HCT116 (cell line): ENCODE measurements at regions not wholly inside any gene's neighbourhood (a gene's known extent, or its start where the extent isn't known, plus 50 kb on each side); places are given as distances from the start of the nearest gene placed in this dataset.

Experiments used
- ATAC-seq: fragments of 200-7000 bp; cut with Tn5 transposase; 2 replicates; pipeline ENCODE4 v1.9.1; 2020; ENCODE audit warnings: mild to moderate bottlenecking, moderate library complexity
- BruUV-seq: library from RNA; stranded (reverse); fragments of 400-500 nt; replicated peaks from 2 replicates; lab custom pipeline; 2021; lab: Mats Ljungman, UMichigan
- CTCF ChIA-PET: fragments of 300-600 bp; sonication (Branson Sonifier 250); formaldehyde crosslinking; loops from one replicate; lab custom pipeline; 2021; ENCODE audit warnings: antibody characterized with exemption; lab: Charles Lee
- POLR2A ChIA-PET: fragments of 300-600, 350-600 bp; sonication (Branson Sonifier 250); formaldehyde crosslinking; loops from one replicate; lab custom pipeline; 2021; ENCODE audit warnings: antibody characterized with exemption; lab: Charles Lee
- RAD21 ChIA-PET, 2 experiments: fragments of 300-600 bp; sonication (Branson Sonifier 250); formaldehyde crosslinking; loops; one replicate each; lab custom pipeline; 2023; ENCODE audit warnings: low total read pairs in 2 of 2; ENCODE audit not compliant: uncharacterized antibody in 2 of 2, unreplicated experiment in 2 of 2, low non-redundant PET in 1 of 2; lab: Charles Lee
- DNase-seq: peaks from one replicate; pipeline ENCODE4 v3.0.0-alpha.2; 2010; ENCODE audit warnings: low read depth, low spot score
- H2AFZ ChIP-seq: fragments of 200-600 bp; shearing (Covaris generic), sonication (generic); 2 replicates; pipeline ENCODE4 v1.6.1; 2017; ENCODE audit warnings: low read depth, mixed run types, mixed read lengths, antibody characterized with exemption, low read length; ENCODE audit not compliant: poor library complexity, severe bottlenecking
- H3K27ac ChIP-seq: 2 replicates; pipeline ENCODE4 v1.5.1; 2012; ENCODE audit warnings: low read depth, low read length
- H3K27me3 ChIP-seq: fragments of 200-600 bp; sonication (generic); 2 replicates; pipeline ENCODE4 v1.6.1; 2016; ENCODE audit warnings: mixed run types, low read length, mixed read lengths; ENCODE audit not compliant: insufficient read depth
- H3K36me3 ChIP-seq, 2 experiments: fragments of 200-500 bp in 1 of 2; fragments of 200-600 bp in 1 of 2; sonication (Bioruptor generic) in 1 of 2; sonication (generic) in 1 of 2; 2 replicates each; pipeline versions ENCODE4 v1.5.1 to v1.6.1; 2014 to 2016; ENCODE audit warnings: low read length in 2 of 2, inconsistent platforms in 1 of 2, mixed read lengths in 1 of 2, mixed run types in 1 of 2; ENCODE audit not compliant: insufficient read depth in 2 of 2, control insufficient read depth in 1 of 2
- H3K4me1 ChIP-seq, 2 experiments: fragments of 200-600 bp in 1 of 2; sonication (generic) in 1 of 2; 2 replicates each; pipeline versions ENCODE4 v1.5.1 to v1.6.1; 2012 to 2017; ENCODE audit warnings: low read length in 2 of 2, inconsistent platforms in 1 of 2, mild to moderate bottlenecking in 1 of 2, mixed read lengths in 1 of 2, mixed run types in 1 of 2, moderate library complexity in 1 of 2; ENCODE audit not compliant: insufficient read depth in 2 of 2, control insufficient read depth in 1 of 2
- H3K4me2 ChIP-seq: fragments of 200-600 bp; sonication (generic); 2 replicates; pipeline ENCODE4 v1.6.1; 2017; ENCODE audit warnings: mixed run types, low read length, mixed read lengths
- H3K4me3 ChIP-seq, 2 experiments: fragments of 200-600 bp in 1 of 2; sonication (generic) in 1 of 2; replicated peaks in 1 of 2; 2 replicates each; pipeline ENCODE4 v1.5.1; 2011 to 2016; ENCODE audit warnings: low read length in 2 of 2, control low read depth in 1 of 2, low read depth in 1 of 2, mild to moderate bottlenecking in 1 of 2, mixed read lengths in 1 of 2, mixed run types in 1 of 2
- H3K79me2 ChIP-seq: fragments of 200-600 bp; sonication (generic); 2 replicates; pipeline ENCODE4 v1.6.1; 2017; ENCODE audit warnings: mild to moderate bottlenecking, mixed run types, low read length, moderate library complexity, mixed read lengths; ENCODE audit not compliant: insufficient read depth
- H3K9ac ChIP-seq: fragments of 200-600 bp; sonication (generic); 2 replicates; pipeline ENCODE4 v1.6.1; 2016; ENCODE audit warnings: low read length, mixed read lengths
- H3K9me2 ChIP-seq: fragments of 200-600 bp; sonication (generic), shearing (Covaris generic); 2 replicates; pipeline ENCODE4 v1.6.1; 2017; ENCODE audit warnings: mixed run types, mild to moderate bottlenecking, moderate library complexity; ENCODE audit not compliant: insufficient read depth
- H3K9me3 ChIP-seq, 2 experiments: fragments of 200-500 bp in 1 of 2; fragments of 200-600 bp in 1 of 2; sonication (Bioruptor generic) in 1 of 2; sonication (generic) in 1 of 2; 2 replicates each; pipeline ENCODE4 v1.6.1; 2014 to 2017; ENCODE audit warnings: low read length in 2 of 2, mixed read lengths in 2 of 2, inconsistent platforms in 1 of 2, low read depth in 1 of 2, mild to moderate bottlenecking in 1 of 2, mixed run types in 1 of 2, moderate library complexity in 1 of 2; ENCODE audit not compliant: control insufficient read depth in 1 of 2, insufficient read depth in 1 of 2
- H4K20me1 ChIP-seq: fragments of 200-600 bp; sonication (generic), shearing (Covaris generic); 2 replicates; pipeline ENCODE4 v1.6.1; 2017; ENCODE audit warnings: mixed run types, mild to moderate bottlenecking, moderate library complexity; ENCODE audit not compliant: insufficient read depth
- ATF3 ChIP-seq: IDR thresholded peaks from 2 replicates; pipeline ENCODE4 v1.6.1; 2012
- CEBPB ChIP-seq: IDR thresholded peaks from 2 replicates; pipeline ENCODE4 v1.6.1; 2012; ENCODE audit warnings: low read depth
- ELF1 ChIP-seq: IDR thresholded peaks from 2 replicates; pipeline ENCODE4 v1.6.1; 2012; ENCODE audit warnings: low read depth, borderline replicate concordance
- EZH2phosphoT487 ChIP-seq: fragments of 200-600 bp; IDR thresholded peaks from 2 replicates; pipeline ENCODE4 v1.6.1; 2018; ENCODE audit warnings: antibody characterized with exemption, borderline replicate concordance
- FOSL1 ChIP-seq: IDR thresholded peaks from 2 replicates; pipeline ENCODE4 v1.6.1; 2012; ENCODE audit warnings: low read depth
- POLR2AphosphoS5 ChIP-seq: IDR thresholded peaks from 2 replicates; pipeline ENCODE4 v1.6.1; 2011; ENCODE audit warnings: mild to moderate bottlenecking, low read depth, low read length, moderate library complexity
- SIN3A ChIP-seq: IDR thresholded peaks from 2 replicates; pipeline ENCODE4 v1.6.1; 2012; ENCODE audit warnings: low read depth
- SRF ChIP-seq: IDR thresholded peaks from 2 replicates; pipeline ENCODE4 v1.6.1; 2012; ENCODE audit warnings: low read depth
- TCF7L2 ChIP-seq: IDR thresholded peaks from 2 replicates; pipeline ENCODE4 v1.7.0; 2011; ENCODE audit warnings: borderline replicate concordance, inconsistent platforms; ENCODE audit not compliant: insufficient read depth, insufficient read length; ENCODE audit errors: extremely low read depth
- ZBTB33 ChIP-seq: IDR thresholded peaks from 2 replicates; pipeline ENCODE4 v1.6.1; 2011; ENCODE audit warnings: mild to moderate bottlenecking, low read length, moderate library complexity; ENCODE audit not compliant: insufficient replicate concordance; ENCODE audit errors: extremely low read depth
- ZFX ChIP-seq: fragments of 450-650 bp; IDR thresholded peaks from 2 replicates; pipeline ENCODE4 v1.6.1; 2017
- ZNF274 ChIP-seq: fragments of 200-500 bp; sonication (Bioruptor generic); IDR thresholded peaks from 2 replicates; pipeline ENCODE4 v1.6.1; 2014; ENCODE audit warnings: mild to moderate bottlenecking, low read depth, low read length, inconsistent platforms
- intact Hi-C: fragments of 100-400 bp; cut with micrococcal nuclease; formaldehyde crosslinking; loops from 2 replicates; pipeline ENCODE4 v1.10.0; 2022

- Histone ChIP-seq H4K20me1 (no peaks in the 10 kb centered on the region), H3K9me2 (no peaks in the 10 kb centered on the region), H3K4me3 (no peak overlapping the region), H3K9me3 (peaks cover 3 to 19% of the 10 kb centered on the region in 2 experiments; a peak in 2 of 4 replicates), H3K27ac (no peak overlapping the region), H3K4me2 (no peak overlapping the region), H3K36me3 (no peaks in the 10 kb centered on the region), H2AFZ (no peak overlapping the region), H3K4me1 (no peaks in the 10 kb centered on the region), H3K79me2 (no peaks in the 10 kb centered on the region)
- RAD21 ChIA-PET = no interaction called here
- no TSS peak for BruUV-seq
- intact Hi-C loops = no loop called here
- POLR2A ChIA-PET = no interaction called here
- no peak for TF ChIP-seq EZH2phosphoT487
- no peak for TF ChIP-seq SRF
- no peak for TF ChIP-seq ATF3
- no peak for TF ChIP-seq TCF7L2
- no peak for TF ChIP-seq CEBPB
- no peak for TF ChIP-seq ZFX
- TF ChIP-seq, all 23 proteins: peak for 0
- CTCF ChIA-PET = no interaction called here
- no peak for DNase-seq
- H3K27me3 ChIP-seq = no peaks in the 10 kb centered on the region
- H3K9ac ChIP-seq = no peak overlapping the region
- no peak for ATAC-seq
These were observed 894.2 kb upstream of the PTPRD start for GRCh38 chr9:11506980-11507379.

- Histone ChIP-seq H3K9me3 (peaks cover 4 to 18% of the 10 kb centered on the region in 2 experiments), H3K4me1 (no peaks in the 10 kb centered on the region), H3K9ac (no peak overlapping the region), H3K27me3 (no peaks in the 10 kb centered on the region), H3K4me2 (no peak overlapping the region), H3K4me3 (no peak overlapping the region), H3K36me3 (no peaks in the 10 kb centered on the region), H3K9me2 (no peaks in the 10 kb centered on the region), H3K27ac (no peak overlapping the region), H3K79me2 (no peaks in the 10 kb centered on the region), H2AFZ (no peak overlapping the region), H4K20me1 (no peaks in the 10 kb centered on the region)
- no peak for TF ChIP-seq ZFX
- no peak for TF ChIP-seq ZNF274
- TF ChIP-seq FOSL1 = no peak
- TF ChIP-seq ELF1 = no peak
- TF ChIP-seq POLR2AphosphoS5 = no peak
- no peak for TF ChIP-seq ZBTB33
- no peak for TF ChIP-seq SIN3A
- no peak for TF ChIP-seq TCF7L2
- BruUV-seq = no TSS peak
- RAD21 ChIA-PET = no interaction called here
- ATAC-seq (no peak), DNase-seq (no peak)
- intact Hi-C loops = no loop called here
- POLR2A ChIA-PET = no interaction called here
- CTCF ChIA-PET = no interaction called here
These were observed 924.8 kb upstream of the PTPRD start for GRCh38 chr9:11537566-11537965.
